ENCODE measurements at regions not wholly inside any gene's neighbourhood (a gene's known extent, or its start where the extent isn't known, plus 50 kb on each side); places are given as distances from the start of the nearest gene placed in this dataset.

DNA sequence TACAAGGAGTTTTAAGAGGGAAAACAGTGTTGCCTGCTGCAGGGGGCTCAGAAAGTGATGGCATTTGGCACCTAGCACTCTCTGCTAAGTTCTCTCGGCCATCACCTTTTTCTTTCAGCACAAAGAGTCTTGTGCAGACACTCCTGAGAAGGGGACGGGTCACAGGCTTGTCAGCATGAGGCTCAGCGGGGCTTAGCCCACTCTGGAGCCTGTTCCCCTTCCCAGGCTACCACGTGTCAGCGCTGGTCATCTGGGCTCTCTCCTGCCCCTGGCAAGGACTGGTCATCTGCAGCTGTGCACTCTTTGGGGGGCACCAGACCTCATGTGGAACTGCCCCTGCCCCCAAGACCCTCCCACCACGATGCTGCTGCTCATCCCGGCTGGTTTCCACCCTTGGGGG is 152.1 kb upstream of the MKI67 start:
- TF ChIP-seq, protein P1, sequence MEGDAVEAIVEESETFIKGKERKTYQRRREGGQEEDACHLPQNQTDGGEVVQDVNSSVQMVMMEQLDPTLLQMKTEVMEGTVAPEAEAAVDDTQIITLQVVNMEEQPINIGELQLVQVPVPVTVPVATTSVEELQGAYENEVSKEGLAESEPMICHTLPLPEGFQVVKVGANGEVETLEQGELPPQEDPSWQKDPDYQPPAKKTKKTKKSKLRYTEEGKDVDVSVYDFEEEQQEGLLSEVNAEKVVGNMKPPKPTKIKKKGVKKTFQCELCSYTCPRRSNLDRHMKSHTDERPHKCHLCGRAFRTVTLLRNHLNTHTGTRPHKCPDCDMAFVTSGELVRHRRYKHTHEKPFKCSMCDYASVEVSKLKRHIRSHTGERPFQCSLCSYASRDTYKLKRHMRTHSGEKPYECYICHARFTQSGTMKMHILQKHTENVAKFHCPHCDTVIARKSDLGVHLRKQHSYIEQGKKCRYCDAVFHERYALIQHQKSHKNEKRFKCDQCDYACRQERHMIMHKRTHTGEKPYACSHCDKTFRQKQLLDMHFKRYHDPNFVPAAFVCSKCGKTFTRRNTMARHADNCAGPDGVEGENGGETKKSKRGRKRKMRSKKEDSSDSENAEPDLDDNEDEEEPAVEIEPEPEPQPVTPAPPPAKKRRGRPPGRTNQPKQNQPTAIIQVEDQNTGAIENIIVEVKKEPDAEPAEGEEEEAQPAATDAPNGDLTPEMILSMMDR (IDR thresholded peaks at IDR 0.05): no peak
- no peak for TF ChIP-seq POLR2A (IDR thresholded peaks at IDR 0.05)
